Epidermal melanocyte (primary cell): ENCODE measurements at regions not wholly inside any gene's neighbourhood (a gene's known extent, or its start where the extent isn't known, plus 50 kb on each side); places are given as distances from the start of the nearest gene placed in this dataset.

ENCODE experiments used
- DNase-seq: peaks from one replicate; pipeline ENCODE4 v3.0.0; 2011; ENCODE audit warnings: low spot score; ENCODE audit not compliant: insufficient read length

DNA sequence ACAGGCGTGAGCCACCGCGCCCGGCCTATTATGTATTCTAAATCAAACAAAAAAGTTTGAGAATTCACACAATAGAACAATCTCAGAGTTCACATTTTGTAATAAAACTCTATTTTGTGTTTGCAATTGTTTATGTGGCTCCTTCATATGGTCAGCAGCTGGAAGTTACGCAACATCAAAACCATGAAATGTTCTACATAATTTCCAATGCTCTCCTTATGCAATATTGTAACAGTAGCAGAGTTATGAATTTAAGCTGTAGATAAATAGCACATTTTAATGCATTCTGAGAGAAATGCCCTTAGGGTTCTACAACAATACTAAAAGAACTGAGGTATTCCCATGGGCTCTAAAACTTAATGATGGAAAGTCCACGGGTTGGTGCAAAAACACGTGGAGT lies 62.3 kb upstream of the COL11A1 start:
- DNase-seq, result no peak

DNA sequence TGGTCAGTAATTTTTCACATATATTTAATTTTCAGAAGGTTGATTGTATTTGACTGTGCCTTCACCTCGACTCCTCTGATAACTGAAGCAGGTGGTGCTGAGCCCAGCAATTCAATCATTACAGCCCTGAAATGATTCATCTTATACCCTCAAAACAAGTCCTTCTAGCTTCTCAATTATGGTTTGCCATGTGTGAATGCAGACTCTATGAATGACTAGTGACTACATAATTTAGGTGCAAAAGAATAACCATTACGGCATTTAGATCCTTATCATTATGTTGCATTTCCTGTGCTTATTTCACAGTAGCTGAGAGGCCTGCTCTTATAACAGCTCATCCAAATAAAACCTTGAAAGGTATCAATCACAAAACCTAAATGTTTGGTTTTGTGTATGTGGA lies 54.0 kb upstream of the COL11A1 start:
- no peak for DNase-seq

DNA sequence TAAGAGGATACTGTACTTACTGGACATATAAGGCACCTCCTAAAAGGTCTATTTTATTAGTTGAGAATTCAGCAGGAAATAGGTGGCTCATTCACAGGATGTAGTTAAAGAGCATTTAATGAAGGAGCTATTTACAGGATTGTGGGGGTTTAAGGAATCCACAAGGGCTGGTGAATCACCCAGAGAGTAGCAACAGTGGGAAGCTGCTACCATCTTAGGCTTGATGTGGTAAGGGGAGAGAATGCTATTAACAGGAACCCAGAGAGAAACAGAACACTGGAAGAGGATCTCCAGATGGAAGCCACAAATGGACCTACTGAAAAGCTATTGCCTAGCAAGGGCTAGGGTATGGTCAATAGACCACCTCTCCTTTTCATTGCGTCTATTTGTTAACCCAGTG lies 52.0 kb upstream of the COL11A1 start:
- no peak for DNase-seq
